ENCODE measurements at regions not wholly inside any gene's neighbourhood (a gene's known extent, or its start where the extent isn't known, plus 50 kb on each side); places are given as distances from the start of the nearest gene placed in this dataset.
"Not testable (repeated sequence)": the region's sequence is repeated elsewhere in the genome, so short reads cannot be mapped to it uniquely, and the experiment has no call there.

- FAIRE-seq, result no peak
Observed at GRCh38 chr18:11454040-11454439, 155.4 kb upstream of the SLC35G4 start.

DNA sequence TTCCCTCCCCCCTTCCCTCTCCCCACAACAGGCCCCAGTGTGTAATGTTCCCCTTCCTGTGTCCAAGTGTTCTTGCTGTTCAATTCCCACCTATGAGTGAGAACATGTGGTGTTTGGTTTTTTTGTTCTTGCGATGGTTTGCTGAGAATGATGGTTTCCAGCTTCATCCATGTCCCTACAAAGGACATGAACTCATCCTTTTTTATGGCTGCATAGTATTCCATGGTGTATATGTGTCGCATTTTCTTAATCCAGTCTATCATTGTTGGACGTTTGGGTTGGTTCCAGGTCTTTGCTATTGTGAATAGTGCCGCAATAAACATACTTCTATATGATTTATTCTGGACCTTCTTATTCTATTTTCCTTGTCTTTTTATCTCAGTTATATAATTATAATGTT lies 165.2 kb upstream of the SLC35G4 start:
- not testable (repeated sequence) for FAIRE-seq

- no peak for FAIRE-seq
Observed at GRCh38 chr18:11437046-11437445, 172.3 kb upstream of the SLC35G4 start.

GRCh38 chr18:11432360-11432811 lies 177.0 kb upstream of the SLC35G4 start:
- no peak for FAIRE-seq

DNA sequence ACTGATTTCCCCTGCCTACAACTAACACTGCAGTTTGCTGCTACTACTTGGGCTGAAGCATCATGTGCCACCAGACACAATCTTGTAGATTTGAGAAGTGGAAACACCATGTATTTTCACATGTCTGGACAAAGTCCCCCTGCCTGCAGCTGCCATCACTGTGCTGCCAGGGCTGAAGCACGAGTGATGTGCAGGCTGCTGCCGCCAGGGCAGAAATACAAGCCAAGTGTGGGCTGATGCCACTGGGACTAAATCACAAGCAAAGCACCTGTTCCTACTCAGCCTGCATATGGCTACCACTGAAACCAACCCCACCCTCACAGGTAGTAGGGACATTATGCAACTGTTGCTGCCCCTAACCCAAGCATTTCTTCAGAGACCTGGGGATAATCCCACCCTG lies 179.5 kb upstream of the SLC35G4 start:
- no peak for FAIRE-seq

GRCh38 chr18:11425211-11425610 lies 184.2 kb upstream of the SLC35G4 start:
- no peak for FAIRE-seq

GRCh38 chr18:11419338-11419737 lies 190.1 kb upstream of the SLC35G4 start:
- no peak for FAIRE-seq

GRCh38 chr18:11412811-11413210 lies 196.6 kb upstream of the SLC35G4 start:
- no peak for FAIRE-seq

DNA sequence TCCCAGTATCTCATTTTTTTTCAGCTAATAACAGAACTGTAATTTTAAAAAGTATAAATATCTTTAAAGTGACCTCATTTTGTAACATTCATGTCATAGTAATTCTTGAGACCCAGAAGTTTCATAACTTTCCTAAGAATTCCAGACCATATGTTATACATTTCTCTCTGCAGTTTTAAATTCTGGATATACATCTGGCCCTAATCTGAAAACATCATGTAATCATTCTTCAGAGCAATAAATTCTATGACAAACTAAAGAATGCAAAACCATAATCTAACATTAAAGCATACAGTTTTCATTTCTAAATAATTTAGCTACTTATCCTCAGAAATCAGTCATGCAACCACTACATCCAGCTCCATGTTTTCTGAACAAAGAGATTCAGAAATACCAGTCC lies 198.3 kb upstream of the SLC35G4 start:
- no peak for FAIRE-seq

DNA sequence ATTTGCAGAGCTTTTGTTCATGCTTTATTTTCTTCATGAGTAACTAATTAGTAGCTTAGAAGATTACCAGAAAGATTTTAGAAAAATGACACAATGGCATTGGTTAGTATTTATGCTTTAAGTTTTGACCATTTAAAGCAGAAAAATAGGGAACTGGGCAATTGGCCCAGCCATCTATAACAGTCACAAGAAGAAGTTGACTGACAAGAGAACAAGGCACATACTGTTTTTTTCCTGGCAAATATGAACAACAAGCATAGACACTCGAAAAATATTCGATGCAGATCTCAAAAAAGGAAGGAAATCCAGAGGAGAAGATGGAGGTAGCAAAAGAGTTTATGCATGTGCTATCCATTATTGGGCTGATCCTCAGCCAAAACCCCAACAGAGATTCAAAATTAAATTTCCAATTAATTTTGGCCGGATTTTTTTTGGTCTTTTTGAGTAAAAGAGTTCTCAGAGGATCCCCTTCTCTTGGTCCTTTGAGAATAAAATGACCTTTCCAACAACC lies 200.8 kb upstream of the SLC35G4 start:
- FAIRE-seq, result no peak

GRCh38 chr18:11407940-11408339 lies 201.5 kb upstream of the SLC35G4 start:
- no peak for FAIRE-seq

GRCh38 chr18:11405804-11406203 lies 203.6 kb upstream of the SLC35G4 start:
- no peak for FAIRE-seq

DNA sequence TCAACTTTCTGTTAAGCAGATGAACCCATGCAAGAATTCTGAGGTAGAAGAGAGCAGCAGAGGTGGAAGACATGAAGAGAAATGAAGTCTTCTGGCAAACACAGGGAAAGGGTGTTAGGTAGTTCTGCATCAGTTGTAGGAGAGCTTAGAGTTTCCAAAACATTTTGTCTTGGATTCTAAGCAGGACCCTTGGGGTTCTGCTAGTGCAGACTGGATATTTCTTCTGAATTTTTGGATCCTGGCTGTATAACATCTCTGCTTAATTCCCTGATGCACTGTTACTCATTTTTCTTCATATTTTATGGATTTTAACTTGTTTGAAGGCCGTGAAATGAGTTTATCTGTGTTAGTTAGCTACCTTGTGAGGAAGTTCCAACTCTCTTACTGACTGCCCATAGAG lies 208.7 kb upstream of the SLC35G4 start:
- no peak for FAIRE-seq

GRCh38 chr18:11398625-11399024 lies 210.8 kb upstream of the SLC35G4 start:
- FAIRE-seq, result no peak

DNA sequence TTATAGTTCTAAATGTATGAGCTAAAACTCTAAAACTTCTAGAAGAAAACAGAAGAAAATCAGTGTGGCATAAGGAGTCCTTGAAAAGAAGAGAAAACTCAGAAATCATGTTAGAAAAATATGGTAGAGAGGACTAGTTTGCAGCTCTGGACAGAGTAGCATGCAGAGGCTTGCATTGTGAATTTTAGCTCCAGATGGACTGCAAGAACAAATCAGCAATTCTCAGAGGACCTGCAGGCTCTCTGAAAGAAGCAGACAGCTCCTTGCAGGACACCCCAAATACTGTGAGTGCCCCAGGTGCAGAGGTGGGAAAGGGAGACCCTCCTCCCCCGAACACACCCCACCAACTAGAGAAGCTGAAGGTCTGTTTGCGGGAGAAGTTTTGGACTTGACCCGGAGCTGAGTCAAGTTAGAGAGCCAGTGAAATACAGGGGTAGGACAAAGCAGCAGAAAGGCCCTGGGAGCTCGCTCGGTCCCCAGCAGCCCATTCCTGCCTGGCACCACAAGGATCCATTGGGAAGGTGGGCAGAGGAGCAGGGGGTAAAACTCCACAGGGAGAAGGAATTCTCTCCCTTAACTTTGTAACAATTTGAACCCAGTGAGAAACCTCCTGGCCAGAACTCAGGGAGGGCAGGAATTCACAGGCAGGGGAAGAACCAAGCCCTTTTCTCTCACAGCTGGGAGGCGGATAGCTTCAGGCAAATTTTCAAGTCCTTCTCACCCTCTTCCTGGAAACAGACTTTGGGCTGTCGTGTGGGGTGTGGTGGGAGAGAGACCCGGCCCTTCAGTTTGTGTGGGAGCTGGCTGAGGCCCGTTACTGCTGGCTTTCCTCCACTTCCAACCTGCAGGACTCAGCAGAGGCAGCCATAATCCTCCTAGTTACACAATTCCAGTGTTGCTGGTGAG lies 216.2 kb upstream of the SLC35G4 start:
- FAIRE-seq, result no peak

- FAIRE-seq, result no peak
Observed at GRCh38 chr18:11392292-11392691, 217.1 kb upstream of the SLC35G4 start.

DNA sequence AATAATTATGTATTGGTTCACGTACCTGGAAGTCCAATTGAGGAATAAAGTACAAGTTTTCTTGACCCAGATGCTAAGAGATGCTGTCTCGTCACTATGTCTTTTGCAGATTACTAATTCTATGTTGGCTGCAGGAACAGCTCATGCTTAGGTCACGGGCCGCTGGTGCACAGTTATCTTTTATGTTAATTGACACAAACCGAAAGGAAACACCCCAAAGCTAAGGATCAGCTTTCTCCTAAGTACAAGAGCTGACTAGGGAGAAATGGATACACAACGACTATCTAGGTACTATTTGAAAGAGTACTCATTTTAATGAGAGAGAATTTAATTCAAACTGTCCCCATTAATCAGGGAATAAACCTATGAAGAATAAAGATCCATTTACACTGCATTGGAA lies 217.7 kb upstream of the SLC35G4 start:
- FAIRE-seq, result no peak

- FAIRE-seq, result no peak
Observed at GRCh38 chr18:11388755-11389680, 220.4 kb upstream of the SLC35G4 start.

DNA sequence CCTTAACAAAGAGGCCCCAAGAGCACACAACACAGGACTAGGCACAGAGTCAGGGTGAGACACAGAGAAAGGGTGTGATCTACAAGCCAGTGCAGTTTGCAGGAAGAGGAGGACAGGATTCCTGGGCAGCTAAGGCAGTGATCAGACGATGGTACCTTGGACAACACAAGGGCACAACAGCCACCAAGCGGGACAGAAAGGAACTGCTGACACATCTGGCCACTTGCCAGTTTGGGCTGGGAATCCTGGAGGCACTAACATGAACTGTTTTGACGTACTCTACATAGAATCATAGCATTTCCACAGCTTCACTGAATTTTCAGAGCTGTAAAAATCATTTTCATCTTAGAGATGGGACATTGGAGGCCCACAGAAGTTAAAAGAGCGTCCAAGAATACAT lies 221.5 kb upstream of the SLC35G4 start:
- FAIRE-seq, result no peak

DNA sequence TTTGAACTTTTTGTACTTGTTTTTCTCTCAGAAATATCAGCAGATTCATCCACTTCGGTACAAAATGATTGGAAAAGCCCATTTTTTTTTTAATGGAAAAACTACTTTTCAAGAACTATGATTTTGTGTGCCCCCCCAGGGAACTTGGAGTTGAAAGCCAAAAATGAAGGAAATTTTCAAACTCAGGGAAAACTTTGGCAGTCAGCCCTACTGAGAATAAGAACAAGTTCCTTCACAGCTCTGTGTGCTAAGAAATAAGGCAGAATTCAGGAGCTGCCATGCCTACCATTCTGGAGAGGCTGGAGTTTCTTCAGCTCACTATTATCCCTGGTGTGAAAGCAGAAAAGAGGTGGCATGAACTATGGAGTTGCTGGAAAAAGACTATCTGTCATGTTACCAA lies 226.0 kb upstream of the SLC35G4 start:
- FAIRE-seq, result no peak

DNA sequence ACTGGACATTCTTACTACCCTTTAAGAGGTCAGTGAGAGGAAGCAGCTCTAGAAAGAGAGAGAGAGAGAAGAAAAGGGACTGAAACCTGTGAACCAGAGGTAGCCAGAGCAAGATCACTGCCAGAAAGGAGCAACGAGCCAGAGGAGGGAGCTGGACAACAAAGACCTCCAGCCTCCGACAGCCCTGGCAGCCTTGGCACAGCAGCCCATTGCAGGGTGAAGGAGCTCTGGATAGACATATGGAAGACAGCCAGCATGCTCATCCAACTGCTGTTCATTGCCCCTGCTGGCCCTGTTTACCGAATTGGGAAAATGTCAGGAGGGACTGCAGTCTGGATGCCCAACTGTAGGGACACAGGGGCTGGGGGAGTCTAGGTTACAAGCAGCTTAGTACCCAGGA lies 228.4 kb upstream of the SLC35G4 start:
- no peak for FAIRE-seq

DNA sequence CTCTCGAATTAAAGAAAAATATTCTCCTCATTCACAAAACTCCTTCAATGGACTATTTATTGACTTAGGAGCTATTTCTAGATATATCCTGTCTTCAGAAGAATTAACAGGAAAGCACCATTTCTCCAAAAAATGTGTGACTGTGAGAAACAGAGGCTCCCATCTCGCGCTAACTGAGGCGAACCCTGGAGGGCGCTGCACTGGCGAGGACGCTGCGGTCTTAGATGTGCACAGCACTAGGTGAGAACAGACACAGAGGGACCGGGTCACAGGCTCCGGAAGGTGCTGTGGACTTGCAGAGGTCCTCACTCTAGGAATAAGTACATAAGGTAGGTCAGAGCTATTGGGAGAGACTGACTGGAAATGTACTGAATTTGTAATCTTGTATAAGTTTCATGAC lies 229.7 kb upstream of the SLC35G4 start:
- FAIRE-seq, result no peak

DNA sequence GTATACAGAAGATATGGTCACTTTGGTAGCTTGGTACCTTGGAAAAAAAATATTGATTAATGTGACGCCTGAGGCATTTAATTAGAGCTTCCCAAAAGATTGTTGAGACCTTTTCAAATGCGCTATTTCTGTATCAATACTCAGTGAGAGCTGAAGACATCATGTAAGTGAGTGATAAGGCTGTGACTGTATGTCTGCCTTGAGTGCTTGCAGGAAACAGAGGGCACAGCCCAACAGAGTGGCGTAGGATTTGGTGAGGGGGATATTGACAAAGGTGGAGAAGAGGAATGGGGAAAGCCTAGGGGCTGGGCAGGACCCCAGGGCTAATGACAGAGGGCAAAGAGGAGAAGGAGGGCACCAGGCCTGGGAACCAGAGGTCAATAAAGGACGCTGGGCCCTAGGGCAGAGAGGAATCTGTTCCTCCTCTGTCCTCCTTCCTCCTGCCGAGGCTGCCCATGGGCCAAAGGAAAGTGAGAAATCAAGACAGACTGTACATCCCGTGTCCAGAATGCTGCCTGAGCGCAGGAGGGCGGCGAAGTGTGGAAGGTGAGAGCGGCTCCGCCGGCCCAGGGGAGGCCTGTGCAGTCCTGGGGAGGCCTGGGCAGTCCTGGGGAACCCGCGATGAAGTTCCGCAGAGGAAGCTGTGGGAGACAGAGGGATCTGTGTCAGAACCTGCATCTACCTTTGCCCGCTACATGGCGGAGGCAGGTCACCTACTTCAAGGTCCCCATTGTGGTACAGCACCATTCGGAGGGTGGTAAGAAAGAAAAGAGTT lies 228.6 kb upstream of the PIEZO2 start:
- FAIRE-seq, result no peak

Data from islet of Langerhans (tissue), 1 donor.